Epidermal melanocyte (primary cell): ENCODE measurements at regions not wholly inside any gene's neighbourhood (a gene's known extent, or its start where the extent isn't known, plus 50 kb on each side); places are given as distances from the start of the nearest gene placed in this dataset.
"Not testable (repeated sequence)": the region's sequence is repeated elsewhere in the genome, so short reads cannot be mapped to it uniquely, and the experiment has no call there.

Experiments
- DNase-seq: peaks from one replicate; pipeline ENCODE4 v3.0.0; 2011; ENCODE audit warnings: low spot score; ENCODE audit not compliant: insufficient read length

DNA sequence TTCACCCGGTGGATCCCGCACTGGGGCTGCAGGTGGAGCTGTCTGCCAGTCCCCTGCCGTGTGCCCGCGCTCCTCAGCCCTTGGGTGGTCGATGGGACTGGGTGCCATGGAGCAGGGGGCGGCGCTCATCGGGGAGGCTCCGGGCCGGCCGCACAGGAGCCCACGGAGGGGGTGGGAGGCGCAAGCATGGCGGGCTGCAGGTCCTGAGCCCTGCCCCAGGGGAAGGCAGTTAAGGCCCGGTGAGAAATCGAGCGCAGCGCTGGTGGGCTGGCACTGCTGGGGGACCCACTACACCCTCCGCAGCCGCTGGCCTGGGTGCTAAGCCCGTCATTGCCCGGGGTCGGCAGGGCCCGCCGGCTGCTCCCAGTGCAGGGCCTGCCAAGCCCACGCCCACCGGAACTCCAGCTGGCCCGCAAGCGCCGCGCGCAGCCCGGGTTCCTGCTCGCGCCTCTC is 149.6 kb upstream of the SPRY2 start:
- DNase-seq: not testable (repeated sequence)

DNA sequence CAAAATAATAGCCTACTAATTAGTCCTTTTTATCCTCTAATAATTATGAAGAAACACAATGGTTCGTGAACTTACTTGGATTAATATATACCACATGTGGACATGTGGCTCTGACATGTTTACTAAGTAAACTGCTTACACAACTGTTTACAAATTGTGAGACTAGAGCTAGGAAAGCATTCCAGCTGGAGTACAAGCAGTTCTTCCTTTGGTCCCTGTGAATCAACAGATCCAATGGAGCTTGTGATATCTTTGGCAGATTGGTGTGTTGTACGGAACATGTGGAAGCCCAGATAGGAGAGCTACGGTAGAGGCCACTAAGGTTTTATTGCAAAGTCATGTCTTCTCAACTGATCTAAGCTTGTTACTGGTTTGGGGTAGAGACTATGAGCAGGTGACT is 145.5 kb upstream of the SPRY2 start:
- no peak for DNase-seq

DNA sequence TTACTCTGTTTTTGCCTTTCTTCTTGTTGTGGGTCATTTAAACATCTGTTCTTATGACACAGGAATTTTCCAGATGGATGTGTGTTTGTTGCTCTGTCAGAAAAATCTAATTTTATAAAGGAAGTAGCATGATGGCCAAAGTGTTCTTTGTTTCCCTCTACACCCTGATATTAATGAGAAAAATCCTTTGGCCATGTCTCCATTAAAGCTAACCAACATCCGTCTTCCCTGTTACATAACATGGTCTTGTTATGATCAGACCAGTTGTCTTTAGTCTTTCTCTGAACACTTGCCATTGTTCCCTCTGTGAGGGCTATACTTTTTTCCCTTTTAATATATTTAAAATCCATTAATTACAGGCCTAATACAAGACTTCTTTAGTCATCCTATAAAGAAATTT is 142.2 kb upstream of the SPRY2 start:
- DNase-seq: no peak

GRCh38 chr13:80481588-80481987 is 140.7 kb upstream of the SPRY2 start:
- DNase-seq: no peak

GRCh38 chr13:80477661-80478443 is 136.9 kb upstream of the SPRY2 start:
- DNase-seq: no peak

GRCh38 chr13:80476953-80477352 is 136.0 kb upstream of the SPRY2 start:
- DNase-seq: no peak

DNA sequence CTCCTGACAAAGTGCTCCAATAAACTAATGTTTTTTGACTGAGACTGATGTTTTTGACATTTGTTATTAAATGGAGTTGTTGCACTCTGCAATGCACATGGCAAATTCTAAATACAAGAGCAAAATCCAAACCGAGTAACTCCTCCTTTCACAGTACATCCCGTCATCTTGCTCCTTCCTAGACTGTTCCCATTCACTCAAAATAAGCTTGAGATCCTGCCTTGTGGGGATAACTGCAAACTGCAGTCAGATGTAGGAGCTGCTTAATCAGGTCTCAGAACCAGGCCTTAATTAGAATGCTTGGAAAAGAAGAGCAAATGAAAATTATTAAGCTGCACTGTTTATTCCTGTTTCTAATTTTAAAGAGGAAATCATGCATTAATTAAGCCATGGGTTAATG is 134.8 kb upstream of the SPRY2 start:
- no peak for DNase-seq

DNA sequence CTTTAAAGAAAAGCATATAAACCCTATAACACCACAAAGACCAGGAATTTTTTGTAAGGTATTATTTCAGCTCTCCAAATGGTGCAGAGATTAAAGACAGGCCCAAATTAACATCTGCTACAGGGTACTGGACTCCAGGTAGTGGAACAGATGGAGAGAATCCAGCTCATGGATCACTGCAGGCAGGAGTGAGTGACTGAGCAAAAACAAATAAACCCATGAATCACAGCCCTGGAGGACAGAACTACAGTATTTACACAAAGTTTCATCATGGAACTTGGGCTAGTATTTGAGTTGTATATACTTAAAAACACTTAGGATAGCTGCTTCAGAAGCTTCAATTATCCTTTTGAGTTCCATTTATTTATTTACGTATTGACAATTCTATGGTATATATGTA is 132.8 kb upstream of the SPRY2 start:
- DNase-seq: no peak

DNA sequence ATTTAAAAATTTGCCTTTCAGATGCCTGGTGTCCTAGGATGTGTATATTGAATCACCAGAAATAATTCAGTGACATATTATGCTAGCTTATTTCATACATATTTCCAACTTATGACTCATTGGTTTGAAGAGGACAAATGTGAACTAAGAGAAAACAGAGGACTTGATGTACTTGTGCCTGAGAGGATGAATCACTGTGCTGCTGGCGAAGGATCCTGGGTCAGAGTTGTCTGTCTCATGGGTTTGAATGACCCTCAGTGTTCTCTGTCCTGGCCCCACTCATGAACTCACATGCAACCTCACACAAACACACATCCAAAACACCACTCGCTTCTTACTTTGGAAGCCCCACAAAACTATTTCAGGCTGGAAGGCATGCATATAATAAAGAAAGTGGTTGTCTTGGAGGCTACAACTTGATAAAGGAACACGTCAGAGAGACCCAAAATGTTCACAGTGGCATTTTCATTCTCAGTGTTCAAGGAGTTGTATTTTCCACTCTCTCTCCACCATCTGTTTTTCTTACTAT is 129.0 kb upstream of the SPRY2 start:
- DNase-seq: no peak

GRCh38 chr13:80469105-80469852 is 128.4 kb upstream of the SPRY2 start:
- DNase-seq: no peak

GRCh38 chr13:80465321-80465720 is 124.4 kb upstream of the SPRY2 start:
- DNase-seq: no peak

DNA sequence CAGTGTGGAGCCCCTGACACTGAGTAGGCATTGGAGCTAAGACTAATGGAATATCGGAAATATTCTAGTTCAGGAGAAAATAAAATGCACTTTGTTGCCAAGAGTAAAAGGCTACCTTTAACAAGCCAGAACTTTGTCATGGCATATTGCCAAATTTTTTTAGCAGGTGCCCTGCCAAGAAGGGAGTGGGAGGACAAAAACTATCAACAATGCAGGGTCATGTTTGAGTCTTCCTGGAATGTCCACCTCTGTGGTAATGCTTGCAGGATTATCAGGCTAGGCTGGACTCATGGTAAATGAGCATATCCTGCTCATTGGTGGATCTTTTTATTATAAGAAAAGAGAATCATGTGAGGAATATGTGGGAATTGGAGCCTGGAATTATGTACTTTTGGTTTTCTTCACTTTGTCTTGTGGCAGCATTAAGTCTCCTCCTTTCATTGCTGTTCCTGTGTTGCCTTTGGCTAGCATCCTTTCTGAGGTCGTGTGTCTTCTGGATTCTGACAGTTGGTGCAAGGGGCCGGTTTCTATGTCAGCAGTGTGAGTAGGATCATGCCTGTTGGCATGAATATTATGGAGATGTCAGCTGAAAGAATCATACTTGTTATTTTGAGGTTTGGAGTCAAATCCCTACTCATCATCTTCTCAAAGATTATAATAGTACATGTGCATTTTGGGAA is 122.9 kb upstream of the SPRY2 start:
- DNase-seq: no peak

DNA sequence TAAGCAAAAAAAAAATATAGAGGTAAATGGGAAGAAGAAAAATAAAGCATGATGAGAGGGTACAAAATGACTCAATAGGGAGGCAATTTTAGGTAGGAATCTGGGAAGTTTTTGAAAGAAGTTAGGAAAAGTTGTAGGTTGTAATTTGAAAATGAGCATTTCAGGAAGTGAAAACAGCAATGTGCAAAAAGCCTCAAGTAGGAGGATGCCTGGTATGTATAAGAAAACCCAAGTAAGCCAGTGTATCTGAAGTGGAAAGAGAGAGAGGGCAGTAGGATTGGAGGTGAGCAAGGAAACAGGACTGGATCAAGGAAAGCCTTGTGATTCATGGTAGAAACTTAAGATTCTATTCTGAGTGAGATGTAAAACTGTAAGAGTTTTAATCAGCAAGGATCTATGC is 121.6 kb upstream of the SPRY2 start:
- no peak for DNase-seq

- DNase-seq: no peak
Observed at GRCh38 chr13:80462037-80462436, 121.1 kb upstream of the SPRY2 start.

DNA sequence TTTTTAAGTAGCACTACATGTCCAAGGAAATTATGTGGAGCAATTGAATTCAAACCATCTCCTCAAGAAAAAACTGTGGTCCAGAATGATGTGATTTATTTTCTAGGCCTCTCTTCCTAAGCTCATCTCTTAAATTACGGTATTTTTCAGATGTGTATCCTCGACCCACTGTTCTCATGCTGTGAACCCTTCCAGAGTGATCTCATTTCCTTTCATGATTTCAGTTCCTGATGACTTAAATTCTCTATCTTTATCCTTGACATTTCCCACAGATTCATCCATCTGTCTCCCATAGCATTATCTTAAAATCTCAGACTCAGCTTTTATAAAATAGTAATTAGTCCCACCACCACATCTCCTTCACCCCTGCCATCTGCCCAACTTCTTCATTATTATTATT is 117.6 kb upstream of the SPRY2 start:
- no peak for DNase-seq

DNA sequence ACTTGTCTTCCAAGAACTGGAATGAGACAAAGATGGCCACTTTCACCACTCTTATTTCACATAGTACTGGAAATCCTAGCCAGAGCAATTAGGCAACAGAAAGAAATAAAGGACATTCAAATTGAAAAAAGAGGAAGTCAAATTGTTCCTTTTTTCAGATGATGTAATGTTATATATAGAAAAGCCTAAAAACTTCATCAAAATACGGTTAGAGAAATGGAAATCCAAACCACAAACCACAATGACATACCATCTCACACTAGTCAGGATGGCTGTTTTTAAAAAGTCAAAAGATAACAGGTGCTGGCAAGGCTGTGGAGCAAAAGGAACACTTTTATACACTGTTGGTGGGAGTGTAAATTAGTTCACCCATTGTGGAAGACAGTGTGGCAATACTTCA is 113.3 kb upstream of the SPRY2 start:
- DNase-seq: no peak

- DNase-seq: no peak
Observed at GRCh38 chr13:80452279-80452678, 111.4 kb upstream of the SPRY2 start.

- no peak for DNase-seq
Observed at GRCh38 chr13:80451641-80452040, 110.7 kb upstream of the SPRY2 start.

GRCh38 chr13:80450386-80450785 is 109.5 kb upstream of the SPRY2 start:
- DNase-seq: no peak

DNA sequence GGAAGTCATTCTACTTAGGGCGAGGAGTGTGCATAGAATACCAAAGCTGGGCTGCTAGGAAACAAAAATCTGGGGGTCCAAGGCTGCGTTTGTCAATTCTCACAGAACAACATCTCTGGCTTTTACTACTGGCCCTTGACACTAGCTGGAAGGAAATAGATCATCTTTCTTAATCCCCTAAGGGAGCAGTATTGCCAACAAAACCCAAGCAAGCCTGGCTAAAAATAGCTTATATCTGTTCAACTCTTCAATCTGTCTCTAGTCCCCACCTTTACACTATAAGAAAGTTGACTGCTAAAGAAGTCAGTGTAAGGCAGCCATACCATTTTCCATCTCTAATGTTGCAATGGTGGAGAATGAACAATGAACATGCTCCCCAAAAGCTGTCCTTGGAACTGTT is 107.8 kb upstream of the SPRY2 start:
- no peak for DNase-seq

DNA sequence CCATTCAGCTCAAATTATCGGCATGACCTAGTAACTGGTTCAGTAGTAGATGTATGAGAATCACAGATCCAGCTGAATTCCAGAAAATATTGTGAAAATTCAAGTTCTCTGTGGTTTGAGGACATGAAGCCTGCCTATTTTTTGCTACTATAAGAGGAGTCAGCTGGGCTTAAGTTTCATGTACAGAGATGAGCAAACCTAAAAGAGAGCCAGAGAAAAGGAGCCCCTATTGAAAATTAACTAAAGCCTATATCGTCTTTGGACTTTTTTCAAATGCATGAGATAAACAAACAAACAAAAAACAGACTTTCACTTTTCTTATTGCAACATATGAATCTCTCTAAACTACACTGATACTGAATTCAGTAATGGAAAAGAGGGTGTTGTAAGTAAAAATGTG is 106.8 kb upstream of the SPRY2 start:
- DNase-seq: no peak
